Vagina (tissue), 2 donors: ENCODE measurements at regions not wholly inside any gene's neighbourhood (a gene's known extent, or its start where the extent isn't known, plus 50 kb on each side); places are given as distances from the start of the nearest gene placed in this dataset.

ENCODE experiments used
- POLR2A ChIP-seq, 2 donors: fragments of 450-650 bp; IDR thresholded peaks; one replicate each; pipeline ENCODE4 v1.6.1; 2017; ENCODE audit warnings: antibody characterized with exemption in 2 of 2, mild to moderate bottlenecking in 2 of 2, moderate library complexity in 2 of 2
- TF ChIP-seq, protein P1 (sequence below), 3 experiments: fragments of 450-650 bp in 2 of 3; fragments of 200-600 bp in 1 of 3; sonication (generic) in 1 of 3; IDR thresholded peaks; one replicate each; pipeline ENCODE4 v1.5.1; 2017 to 2019; ENCODE audit warnings: antibody characterized with exemption in 3 of 3, mild to moderate bottlenecking in 2 of 3, moderate library complexity in 2 of 3

DNA sequence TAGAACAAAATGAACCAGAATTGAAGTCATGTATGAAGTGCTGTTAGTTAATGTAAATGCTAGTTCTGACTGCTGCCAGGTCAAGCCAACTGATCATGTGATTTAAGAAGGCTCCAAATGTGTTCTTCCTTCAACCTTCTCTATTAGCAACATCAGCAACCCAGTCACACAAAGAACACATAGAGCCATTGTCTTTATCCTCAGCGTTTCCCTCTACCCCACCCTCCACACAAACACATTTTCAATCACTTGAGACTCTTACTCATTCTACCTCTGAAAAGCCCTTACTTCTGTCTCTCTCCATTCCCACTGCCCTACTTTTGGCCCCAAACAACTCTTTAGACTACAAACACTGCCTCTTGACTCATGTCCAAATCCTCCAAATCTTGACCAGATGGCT lies 89.7 kb upstream of the KDR start:
- no peak for TF ChIP-seq POLR2A (IDR thresholded peaks at IDR 0.05)
- TF ChIP-seq, protein P1, sequence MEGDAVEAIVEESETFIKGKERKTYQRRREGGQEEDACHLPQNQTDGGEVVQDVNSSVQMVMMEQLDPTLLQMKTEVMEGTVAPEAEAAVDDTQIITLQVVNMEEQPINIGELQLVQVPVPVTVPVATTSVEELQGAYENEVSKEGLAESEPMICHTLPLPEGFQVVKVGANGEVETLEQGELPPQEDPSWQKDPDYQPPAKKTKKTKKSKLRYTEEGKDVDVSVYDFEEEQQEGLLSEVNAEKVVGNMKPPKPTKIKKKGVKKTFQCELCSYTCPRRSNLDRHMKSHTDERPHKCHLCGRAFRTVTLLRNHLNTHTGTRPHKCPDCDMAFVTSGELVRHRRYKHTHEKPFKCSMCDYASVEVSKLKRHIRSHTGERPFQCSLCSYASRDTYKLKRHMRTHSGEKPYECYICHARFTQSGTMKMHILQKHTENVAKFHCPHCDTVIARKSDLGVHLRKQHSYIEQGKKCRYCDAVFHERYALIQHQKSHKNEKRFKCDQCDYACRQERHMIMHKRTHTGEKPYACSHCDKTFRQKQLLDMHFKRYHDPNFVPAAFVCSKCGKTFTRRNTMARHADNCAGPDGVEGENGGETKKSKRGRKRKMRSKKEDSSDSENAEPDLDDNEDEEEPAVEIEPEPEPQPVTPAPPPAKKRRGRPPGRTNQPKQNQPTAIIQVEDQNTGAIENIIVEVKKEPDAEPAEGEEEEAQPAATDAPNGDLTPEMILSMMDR (IDR thresholded peaks at IDR 0.05), result no peak
